ENCODE measurements at regions not wholly inside any gene's neighbourhood (a gene's known extent, or its start where the extent isn't known, plus 50 kb on each side); places are given as distances from the start of the nearest gene placed in this dataset.

DNA sequence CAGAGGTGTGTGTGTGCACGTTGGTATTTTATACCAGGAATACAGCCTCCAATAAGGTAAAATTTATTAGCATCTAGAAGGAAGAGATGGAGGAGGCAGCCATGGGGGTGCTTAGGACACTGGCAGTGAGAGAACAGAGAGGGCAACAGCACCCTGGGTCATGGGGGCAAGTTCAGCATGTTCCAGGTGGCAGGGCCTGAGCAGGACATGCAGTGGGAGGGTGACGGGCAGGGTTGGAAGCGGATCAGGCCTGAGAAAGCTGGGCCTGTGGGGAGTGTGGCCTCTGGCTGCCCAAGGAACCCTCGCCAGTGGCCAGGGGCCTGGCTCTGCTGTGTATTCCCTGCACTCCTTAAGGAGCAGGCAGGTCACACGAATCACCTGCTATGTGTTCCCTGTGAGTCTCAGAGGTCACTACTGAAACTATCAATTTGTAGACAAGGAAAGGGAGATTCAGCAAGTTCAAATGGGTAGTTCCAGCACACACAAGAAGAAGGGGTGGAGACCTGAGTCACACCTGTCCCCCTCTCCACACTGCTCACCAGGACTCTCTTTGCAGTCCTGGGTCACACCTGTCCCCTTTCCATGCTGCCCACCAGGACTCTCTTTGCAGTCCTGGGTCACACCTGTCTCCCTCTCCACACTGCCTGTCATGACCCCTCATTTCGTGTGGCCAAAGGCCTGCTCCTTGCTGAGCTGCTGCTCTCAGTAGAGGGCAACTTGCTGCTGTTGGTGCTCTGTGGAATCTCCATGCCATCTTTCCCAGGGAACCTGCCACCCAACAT, 463.9 kb upstream of the HS6ST1 start:
- H3K9me3 ChIP-seq (ENCODE audit: insufficient read depth, low read depth), result no peaks in the 10 kb centered on the region
- H3K4me3 ChIP-seq, result no peak overlapping the region
- no peaks in the 10 kb centered on the region for H3K4me1 ChIP-seq (replicated peaks; ENCODE audit: insufficient read depth)
- ChIA-PET POLR2A (ENCODE audit: unreplicated experiment) (no interaction called here), CTCF (no interaction called here)
- H3K9me2 ChIP-seq (ENCODE audit: insufficient read depth), result no peaks in the 10 kb centered on the region
- no peak for TF ChIP-seq EZH2 (IDR thresholded peaks at IDR 0.05; ENCODE audit: low read depth)
- TF ChIP-seq, protein P1, sequence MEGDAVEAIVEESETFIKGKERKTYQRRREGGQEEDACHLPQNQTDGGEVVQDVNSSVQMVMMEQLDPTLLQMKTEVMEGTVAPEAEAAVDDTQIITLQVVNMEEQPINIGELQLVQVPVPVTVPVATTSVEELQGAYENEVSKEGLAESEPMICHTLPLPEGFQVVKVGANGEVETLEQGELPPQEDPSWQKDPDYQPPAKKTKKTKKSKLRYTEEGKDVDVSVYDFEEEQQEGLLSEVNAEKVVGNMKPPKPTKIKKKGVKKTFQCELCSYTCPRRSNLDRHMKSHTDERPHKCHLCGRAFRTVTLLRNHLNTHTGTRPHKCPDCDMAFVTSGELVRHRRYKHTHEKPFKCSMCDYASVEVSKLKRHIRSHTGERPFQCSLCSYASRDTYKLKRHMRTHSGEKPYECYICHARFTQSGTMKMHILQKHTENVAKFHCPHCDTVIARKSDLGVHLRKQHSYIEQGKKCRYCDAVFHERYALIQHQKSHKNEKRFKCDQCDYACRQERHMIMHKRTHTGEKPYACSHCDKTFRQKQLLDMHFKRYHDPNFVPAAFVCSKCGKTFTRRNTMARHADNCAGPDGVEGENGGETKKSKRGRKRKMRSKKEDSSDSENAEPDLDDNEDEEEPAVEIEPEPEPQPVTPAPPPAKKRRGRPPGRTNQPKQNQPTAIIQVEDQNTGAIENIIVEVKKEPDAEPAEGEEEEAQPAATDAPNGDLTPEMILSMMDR (conservative IDR thresholded peaks at IDR 0.05), result no peak
- intact Hi-C loops (cut with micrococcal nuclease; ENCODE audit: unreplicated experiment), result no loop called here
- H3F3A ChIP-seq (ENCODE audit: insufficient read depth, low read depth), result no peaks in the 10 kb centered on the region
- H3K4me2 ChIP-seq, result no peak overlapping the region
- H3K36me3 ChIP-seq (ENCODE audit: low read depth), result no peaks in the 10 kb centered on the region
- H3K27me3 ChIP-seq (ENCODE audit: insufficient read depth, low read depth), result peaks cover 91% of the 10 kb centered on the region
- H3K79me2 ChIP-seq (ENCODE audit: low read depth), result no peaks in the 10 kb centered on the region
- no peaks in the 10 kb centered on the region for H4K20me1 ChIP-seq (ENCODE audit: insufficient read depth)
- DNase-seq, result no peak
- no peak overlapping the region for H2AFZ ChIP-seq
- BruUV-seq (replicated peaks), result no TSS peak
- no peak overlapping the region for H3K27ac ChIP-seq

DNA sequence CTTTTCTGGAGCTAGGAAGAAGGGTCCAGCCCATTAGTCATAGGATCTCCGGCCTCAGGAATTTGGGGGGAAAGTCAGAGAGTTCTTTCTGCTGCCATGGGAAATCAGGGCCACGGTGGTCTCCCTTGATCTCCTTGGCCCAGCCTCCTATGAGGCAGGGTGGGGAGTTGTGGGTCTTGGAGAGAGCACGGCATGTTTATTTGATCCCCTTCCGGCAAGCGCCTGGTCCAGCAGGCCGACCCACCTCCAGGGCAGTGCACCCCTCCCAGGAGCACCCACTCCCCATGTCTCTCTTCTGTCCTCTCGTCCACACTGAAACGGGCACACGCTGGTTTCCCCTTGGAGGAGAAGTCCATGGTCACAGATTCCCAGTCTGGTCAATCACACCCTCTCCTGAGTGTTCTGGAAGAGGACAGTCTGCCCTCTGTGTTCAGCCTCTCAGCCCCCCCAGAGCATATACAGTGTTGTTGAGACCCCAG, 464.6 kb upstream of the HS6ST1 start:
- H2AFZ ChIP-seq, result no peak overlapping the region
- TF ChIP-seq, protein P1 (conservative IDR thresholded peaks at IDR 0.05), result no peak
- TF ChIP-seq EZH2 (IDR thresholded peaks at IDR 0.05; ENCODE audit: low read depth), result no peak
- DNase-seq, result no peak
- no peaks in the 10 kb centered on the region for H3K4me1 ChIP-seq (replicated peaks; ENCODE audit: insufficient read depth)
- intact Hi-C loops (cut with micrococcal nuclease; ENCODE audit: unreplicated experiment), result no loop called here
- H4K20me1 ChIP-seq (ENCODE audit: insufficient read depth), result no peaks in the 10 kb centered on the region
- ChIA-PET CTCF (no interaction called here), POLR2A (ENCODE audit: unreplicated experiment) (no interaction called here)
- H3F3A ChIP-seq (ENCODE audit: insufficient read depth, low read depth), result no peaks in the 10 kb centered on the region
- H3K79me2 ChIP-seq (ENCODE audit: low read depth), result no peaks in the 10 kb centered on the region
- BruUV-seq (replicated peaks), result no TSS peak
- H3K9me2 ChIP-seq (ENCODE audit: insufficient read depth), result no peaks in the 10 kb centered on the region
- H3K4me2 ChIP-seq, result no peak overlapping the region
- H3K4me3 ChIP-seq, result no peak overlapping the region
- H3K36me3 ChIP-seq (ENCODE audit: low read depth), result no peaks in the 10 kb centered on the region
- H3K27ac ChIP-seq, result no peak overlapping the region
- no peaks in the 10 kb centered on the region for H3K9me3 ChIP-seq (ENCODE audit: insufficient read depth, low read depth)
- peaks cover 91% of the 10 kb centered on the region for H3K27me3 ChIP-seq (ENCODE audit: insufficient read depth, low read depth)

DNA sequence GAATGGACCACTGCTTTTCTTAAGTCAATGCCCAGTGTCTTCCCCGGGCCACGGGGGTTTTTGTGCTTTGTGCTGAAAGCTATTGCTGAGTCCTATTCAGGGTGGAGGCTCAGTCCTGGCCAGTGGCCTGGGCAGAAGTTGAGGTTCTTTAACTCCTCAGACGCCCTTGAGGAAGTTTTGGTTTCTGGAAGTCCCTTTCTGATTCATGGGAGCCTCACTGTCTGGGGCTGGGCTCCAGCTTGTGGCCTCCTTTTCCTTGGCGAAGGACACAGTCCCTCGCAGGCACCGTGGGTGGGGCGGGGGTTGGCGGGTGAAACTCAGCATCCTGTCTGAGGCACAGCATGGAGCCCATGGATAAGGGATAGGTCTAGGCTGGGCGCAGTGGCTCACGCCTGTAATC, 465.2 kb upstream of the HS6ST1 start:
- no peak overlapping the region for H3K4me3 ChIP-seq
- no peaks in the 10 kb centered on the region for H4K20me1 ChIP-seq (ENCODE audit: insufficient read depth)
- H3K79me2 ChIP-seq (ENCODE audit: low read depth), result no peaks in the 10 kb centered on the region
- H3F3A ChIP-seq (ENCODE audit: insufficient read depth, low read depth), result no peaks in the 10 kb centered on the region
- no TSS peak for BruUV-seq (replicated peaks)
- no peak overlapping the region for H3K4me2 ChIP-seq
- H3K36me3 ChIP-seq (ENCODE audit: low read depth), result no peaks in the 10 kb centered on the region
- no peaks in the 10 kb centered on the region for H3K9me2 ChIP-seq (ENCODE audit: insufficient read depth)
- H2AFZ ChIP-seq, result no peak overlapping the region
- ChIA-PET CTCF (no interaction called here), POLR2A (ENCODE audit: unreplicated experiment) (no interaction called here)
- intact Hi-C loops (cut with micrococcal nuclease; ENCODE audit: unreplicated experiment), result no loop called here
- H3K9me3 ChIP-seq (ENCODE audit: insufficient read depth, low read depth), result no peaks in the 10 kb centered on the region
- H3K4me1 ChIP-seq (replicated peaks; ENCODE audit: insufficient read depth), result no peaks in the 10 kb centered on the region
- peaks cover 85% of the 10 kb centered on the region for H3K27me3 ChIP-seq (ENCODE audit: insufficient read depth, low read depth)
- no peak for DNase-seq
- TF ChIP-seq EZH2 (IDR thresholded peaks at IDR 0.05; ENCODE audit: low read depth), result no peak
- TF ChIP-seq, protein P1 (conservative IDR thresholded peaks at IDR 0.05), result no peak
- no peak overlapping the region for H3K27ac ChIP-seq
